GM18507 (cell line): ENCODE measurements at regions not wholly inside any gene's neighbourhood (a gene's known extent, or its start where the extent isn't known, plus 50 kb on each side); places are given as distances from the start of the nearest gene placed in this dataset.
"Not testable (repeated sequence)": the region's sequence is repeated elsewhere in the genome, so short reads cannot be mapped to it uniquely, and the experiment has no call there.

Source experiments
- DNase-seq: peaks from one replicate; pipeline ENCODE4 v3.0.0; 2011; ENCODE audit warnings: low read depth; ENCODE audit not compliant: insufficient read length; ENCODE audit errors: extremely low spot score
- FAIRE-seq: peaks from 2 replicates; lab custom pipeline; 2011; peaks lifted over from hg19 to GRCh38; lab: Jason Lieb, UNC

DNA sequence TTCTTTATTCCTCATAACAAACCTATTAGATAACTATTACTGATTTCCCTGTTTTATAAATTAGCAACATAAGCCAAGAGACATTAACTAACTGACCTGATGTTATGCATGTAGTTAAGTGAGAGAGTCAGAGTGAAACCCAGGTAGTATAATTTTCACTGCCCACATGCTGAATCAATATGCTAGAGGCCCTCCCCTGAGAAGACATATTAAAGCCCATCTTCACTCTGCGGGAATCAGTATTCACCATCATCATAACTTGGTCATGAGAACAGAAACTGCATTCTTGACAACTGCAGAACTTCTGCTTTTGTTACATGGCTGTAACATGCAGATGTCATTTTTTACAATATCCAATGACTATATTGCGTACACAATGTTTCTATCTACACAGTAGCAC is 1324.3 kb downstream of the ARAP2 start:
- FAIRE-seq = no peak

GRCh38 chr4:34921391-34921790 is 1322.9 kb downstream of the ARAP2 start:
- DNase-seq = no peak
- no peak for FAIRE-seq

More for the DNA sequence above, 1324.3 kb downstream of the ARAP2 start:
- DNase-seq = no peak

DNA sequence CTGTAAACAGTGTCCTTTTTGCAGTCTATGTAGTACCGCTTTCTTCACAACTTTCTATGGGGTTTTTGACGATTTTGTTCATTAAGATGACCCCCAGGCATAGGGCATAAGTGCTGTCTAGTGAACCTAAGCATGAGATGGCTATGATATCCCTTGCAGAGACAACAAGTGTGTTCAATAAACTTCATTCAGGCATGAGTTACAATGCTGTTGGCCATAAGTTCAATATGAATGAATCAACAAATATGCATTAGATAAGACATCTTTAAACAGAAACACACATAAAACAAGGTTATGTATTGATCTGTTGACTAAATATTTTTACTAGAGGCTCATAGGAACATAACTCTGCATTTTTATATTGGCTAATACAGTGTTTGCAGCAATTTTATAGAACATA is 1322.0 kb downstream of the ARAP2 start:
- no peak for DNase-seq
- no peak for FAIRE-seq

GRCh38 chr4:34932591-34932990 is 1311.7 kb downstream of the ARAP2 start:
- FAIRE-seq (no peak), DNase-seq (no peak)

DNA sequence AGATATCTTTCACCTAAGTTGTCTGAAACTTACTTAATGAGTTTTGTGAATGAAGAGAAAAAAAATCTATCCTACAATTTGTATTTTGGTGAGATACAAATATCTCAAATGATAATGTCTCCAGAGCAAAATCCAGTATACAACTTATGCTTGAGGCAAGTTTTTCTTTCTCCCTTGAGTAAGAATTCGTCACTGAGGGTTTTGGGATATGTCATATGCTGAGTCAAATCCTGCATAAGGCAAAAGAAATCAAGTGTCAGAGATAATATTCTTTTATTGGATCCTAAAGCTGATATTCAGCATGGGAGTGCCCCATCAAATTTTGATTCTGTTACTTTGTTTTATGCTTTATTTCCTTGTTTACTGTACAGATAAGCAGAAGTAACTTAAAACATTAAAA is 1308.6 kb downstream of the ARAP2 start:
- FAIRE-seq (no peak), DNase-seq (no peak)

DNA sequence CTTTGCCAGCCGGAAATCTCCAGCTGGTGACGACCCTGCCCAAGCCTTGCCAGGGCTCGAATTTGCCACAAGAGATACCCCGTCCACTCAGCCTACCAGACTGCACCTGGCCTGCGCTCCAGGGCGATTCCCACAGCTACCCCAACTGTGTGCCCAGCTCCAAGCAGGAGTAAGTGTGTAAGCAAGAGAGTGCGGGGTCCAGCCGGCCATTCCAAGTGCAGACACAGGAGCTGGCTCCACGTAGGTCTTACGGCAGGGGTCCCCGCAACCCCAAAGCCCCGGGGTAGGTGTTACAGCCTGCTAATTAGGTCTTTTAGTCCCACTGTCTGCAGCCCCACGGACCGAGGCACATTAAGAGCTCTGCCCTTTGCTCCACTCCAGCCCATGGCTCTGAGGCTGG is 1305.2 kb downstream of the ARAP2 start:
- DNase-seq (no peak), FAIRE-seq (no peak)

GRCh38 chr4:34943741-34944386 is 1300.5 kb downstream of the ARAP2 start:
- FAIRE-seq = no peak

GRCh38 chr4:34950926-34951325 is 1293.4 kb downstream of the ARAP2 start:
- DNase-seq (no peak), FAIRE-seq (no peak)

More at GRCh38 chr4:34943741-34944386, 1300.5 kb downstream of the ARAP2 start:
- DNase-seq = no peak

- DNase-seq = no peak
- no peak for FAIRE-seq
Measured at GRCh38 chr4:34953145-34953799, 1291.0 kb downstream of the ARAP2 start.

DNA sequence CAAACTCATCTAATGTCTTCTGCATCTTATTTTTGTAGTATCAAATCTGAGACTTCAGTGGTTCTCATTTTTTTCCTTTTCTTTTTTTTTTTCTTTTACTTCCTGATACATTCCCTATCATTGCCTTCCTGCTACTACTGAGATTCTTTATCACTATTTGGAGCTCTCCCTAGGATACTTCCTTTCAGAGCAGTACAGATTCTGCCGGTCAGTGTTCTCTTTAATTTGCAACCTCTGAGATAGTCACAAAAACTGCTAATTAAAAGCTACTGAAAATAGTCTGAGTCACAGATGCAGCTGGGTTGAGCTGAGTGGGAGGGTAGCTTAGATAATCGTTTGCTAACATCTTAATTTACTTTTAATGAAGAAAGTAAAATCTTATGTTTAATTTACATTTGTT is 1279.7 kb downstream of the ARAP2 start:
- FAIRE-seq = no peak
- DNase-seq = no peak

DNA sequence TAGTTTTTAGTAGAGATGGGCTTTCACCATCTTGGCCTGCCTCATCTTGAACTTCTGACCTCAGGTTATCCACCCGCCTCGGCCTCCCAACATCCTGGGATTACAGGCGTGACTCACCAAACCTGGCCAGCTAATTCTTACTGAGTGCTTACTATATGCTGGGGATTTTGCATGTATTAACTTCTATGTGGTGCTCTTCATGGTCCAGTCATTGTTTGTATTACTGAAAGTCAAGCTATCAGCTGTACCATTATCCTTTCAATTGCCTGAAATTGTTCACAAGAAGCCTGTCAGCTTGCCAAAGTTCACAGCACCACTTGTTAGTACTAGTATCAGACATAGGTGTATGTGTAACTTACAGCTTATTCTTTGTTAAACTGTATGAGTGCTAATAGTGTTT is 1272.1 kb downstream of the ARAP2 start:
- no peak for DNase-seq
- FAIRE-seq = no peak

DNA sequence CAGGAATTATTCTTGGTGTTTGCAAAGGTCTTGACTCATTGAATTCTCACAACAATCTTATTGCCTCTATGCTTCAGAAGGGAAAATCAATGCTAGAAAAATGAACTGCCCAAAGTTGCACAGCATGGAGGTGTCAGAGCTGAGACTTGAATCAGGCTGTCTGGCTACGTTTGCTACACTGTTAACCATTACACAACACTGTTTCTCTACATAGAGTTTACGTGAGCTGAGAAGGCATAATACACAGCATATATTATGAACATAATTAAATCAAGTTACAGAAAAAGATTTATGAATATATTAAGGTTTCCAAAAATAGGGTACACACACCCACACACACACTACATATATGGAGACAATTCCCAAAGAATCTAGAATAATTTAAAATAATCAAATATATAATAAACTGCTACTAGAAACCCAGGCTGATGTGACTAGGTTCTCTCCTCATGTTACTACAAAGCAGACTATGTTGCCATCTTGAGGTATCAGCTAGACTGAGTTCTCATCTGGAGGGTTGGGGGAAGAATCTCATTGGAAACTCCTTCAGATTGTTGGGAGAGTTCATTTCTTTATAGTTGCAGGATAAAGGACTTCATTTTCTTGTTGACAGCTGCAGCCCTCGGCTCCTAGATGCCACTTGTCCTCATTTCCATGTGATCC is 1270.5 kb downstream of the ARAP2 start:
- DNase-seq (no peak), FAIRE-seq (no peak)

- FAIRE-seq = no peak
- no peak for DNase-seq
Measured at GRCh38 chr4:34974313-34974680, 1270.0 kb downstream of the ARAP2 start.

GRCh38 chr4:35021222-35021621 is 1223.1 kb downstream of the ARAP2 start:
- DNase-seq, FAIRE-seq: not testable (repeated sequence)

- FAIRE-seq (no peak), DNase-seq (no peak)
Measured at GRCh38 chr4:35025152-35025834, 1219.0 kb downstream of the ARAP2 start.

DNA sequence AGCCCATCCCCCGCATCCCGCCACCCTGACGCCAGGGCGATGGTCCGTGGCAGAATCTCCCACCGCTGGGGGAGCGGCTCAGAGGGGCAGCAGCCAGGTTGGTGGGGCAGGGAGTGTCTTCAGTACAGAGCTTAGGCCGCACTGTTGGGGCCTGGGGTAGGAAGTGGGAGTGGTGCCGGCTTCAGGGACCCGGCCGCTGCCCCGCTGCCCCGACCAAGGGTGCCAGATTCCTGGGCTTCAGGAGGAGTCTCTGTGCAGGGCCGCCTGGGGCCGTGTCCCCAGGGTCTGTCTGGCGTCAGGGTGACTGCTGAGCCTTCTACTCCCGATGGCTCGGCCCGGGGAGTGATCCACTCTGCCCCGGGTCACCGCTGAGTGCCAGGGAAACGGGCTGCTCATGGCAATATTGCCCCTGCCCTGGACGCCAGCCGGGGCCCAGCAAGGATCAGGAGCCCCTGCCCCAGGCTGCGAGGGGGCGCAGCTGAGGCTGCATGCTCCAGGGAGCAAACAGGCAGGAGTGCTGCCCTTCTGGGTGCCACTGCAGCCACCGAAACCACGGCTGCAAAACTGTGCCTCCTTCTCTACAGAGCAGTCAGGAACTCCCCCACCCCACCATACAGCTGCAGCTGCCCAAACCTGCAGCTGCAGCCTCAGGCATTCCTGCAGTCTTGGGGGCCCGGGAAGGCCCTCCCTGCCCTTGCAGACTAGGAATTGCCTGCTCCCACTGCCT is 1206.1 kb downstream of the ARAP2 start:
- FAIRE-seq (no peak), DNase-seq (peak; percentile 0)

GRCh38 chr4:35038845-35039244 is 1205.5 kb downstream of the ARAP2 start:
- no peak for FAIRE-seq

DNA sequence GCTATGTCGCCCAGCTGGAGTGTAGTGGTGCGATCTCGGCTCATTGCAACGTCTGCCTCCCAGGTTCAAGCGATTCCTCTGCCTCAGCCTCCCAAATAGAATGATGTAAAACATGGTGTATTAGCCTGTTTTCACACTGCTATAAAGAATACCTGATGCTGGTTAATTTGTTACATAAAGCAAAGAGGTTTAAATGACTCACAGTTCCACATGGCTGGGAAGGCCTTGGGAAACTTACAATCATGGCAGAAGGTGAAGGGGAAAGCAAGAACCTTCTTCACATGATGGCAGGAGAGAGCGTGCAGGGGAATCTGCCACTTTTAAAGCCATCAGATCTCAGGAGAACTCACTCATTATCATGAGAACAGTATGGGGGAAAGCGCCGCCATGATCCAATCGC is 1191.8 kb downstream of the ARAP2 start:
- no peak for FAIRE-seq
- DNase-seq = no peak

More at GRCh38 chr4:35038845-35039244, 1205.5 kb downstream of the ARAP2 start:
- no peak for DNase-seq

GRCh38 chr4:35063031-35063570 is 1181.2 kb downstream of the ARAP2 start:
- DNase-seq (no peak), FAIRE-seq (no peak)
